NCI-H510A (cell line): ENCODE measurements at regions not wholly inside any gene's neighbourhood (a gene's known extent, or its start where the extent isn't known, plus 50 kb on each side); places are given as distances from the start of the nearest gene placed in this dataset.

Experiments
- DNase-seq: peaks from one replicate; lab custom pipeline; 2025; lab: John Stamatoyannopoulos, UW

GRCh38 chr5:135628771-135629563 is 50.2 kb upstream of the CXCL14 start:
- no peak for DNase-seq
